HG02759 (cell line): ENCODE measurements at regions not wholly inside any gene's neighbourhood (a gene's known extent, or its start where the extent isn't known, plus 50 kb on each side); places are given as distances from the start of the nearest gene placed in this dataset.
"Not testable (repeated sequence)": the region's sequence is repeated elsewhere in the genome, so short reads cannot be mapped to it uniquely, and the experiment has no call there.

Source experiments
- ATAC-seq: cut with Tn5 transposase; IDR thresholded peaks from one replicate; pipeline ENCODE4 v1.9.1; 2021; ENCODE audit warnings: mild to moderate bottlenecking, moderate library complexity; ENCODE audit not compliant: unreplicated experiment

DNA sequence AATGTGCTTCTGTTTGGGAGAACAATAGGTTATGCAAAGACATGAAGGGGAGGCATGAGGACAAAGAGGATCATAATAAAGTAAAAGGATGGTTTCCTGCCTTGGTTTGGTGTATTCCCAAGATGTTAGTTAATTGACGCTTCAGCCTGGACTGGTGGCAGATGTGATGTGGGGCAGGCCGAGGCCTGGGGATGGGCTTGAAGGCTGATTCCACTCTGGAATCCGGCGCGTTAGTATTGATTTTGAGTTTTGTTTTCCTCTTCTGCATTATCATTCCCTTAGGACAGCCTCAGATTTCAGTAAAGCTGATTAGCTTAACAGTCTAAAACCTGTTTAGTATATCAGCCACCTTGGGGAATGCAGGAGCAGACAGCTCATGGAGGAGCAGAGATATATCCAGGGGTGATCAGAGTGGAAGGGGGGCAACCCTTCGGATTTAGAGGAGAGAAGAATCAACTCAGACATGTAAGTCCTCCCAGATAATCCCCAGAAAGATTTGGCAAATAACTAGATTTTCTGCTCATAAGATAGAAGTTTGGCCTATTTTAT lies 159.8 kb upstream of the MTPN start:
- ATAC-seq = no peak

DNA sequence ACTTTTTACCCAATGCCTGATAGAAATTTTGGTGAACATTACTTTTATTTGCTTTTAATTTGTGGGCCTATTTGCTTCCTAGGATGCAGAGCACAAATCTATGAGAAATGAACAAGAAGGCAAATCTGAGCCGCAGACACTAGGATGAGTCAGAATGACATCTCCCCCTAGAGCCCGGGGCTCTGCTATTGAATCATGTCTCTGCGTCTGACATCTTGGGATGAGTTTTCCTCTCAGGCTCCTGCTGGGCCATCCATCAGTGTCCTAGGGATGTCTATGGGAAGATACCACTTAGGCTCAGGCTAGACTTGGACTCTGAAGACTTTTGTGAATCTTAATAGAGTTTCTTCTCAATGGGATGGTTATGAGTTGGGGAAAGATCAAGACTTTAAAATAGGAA lies 157.3 kb upstream of the MTPN start:
- ATAC-seq = no peak

DNA sequence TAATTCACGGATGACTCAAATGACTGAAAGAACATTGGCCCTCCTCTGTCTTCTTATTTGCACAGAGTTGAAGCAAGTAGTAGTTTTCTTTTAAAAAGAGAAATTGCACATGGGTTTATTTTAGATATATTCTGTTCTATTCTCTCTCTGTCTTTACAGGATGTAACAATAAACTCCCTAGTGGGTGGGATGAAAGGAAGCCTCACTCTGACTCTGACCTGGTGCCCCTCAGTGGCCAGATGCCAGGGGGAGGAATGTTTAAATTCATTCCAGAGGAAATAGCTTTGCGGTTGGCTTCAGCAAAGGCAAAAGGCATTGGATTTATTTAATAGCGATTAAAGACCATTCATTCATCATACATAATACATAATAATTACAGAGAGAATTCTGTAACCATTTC lies 156.4 kb upstream of the MTPN start:
- no peak for ATAC-seq

DNA sequence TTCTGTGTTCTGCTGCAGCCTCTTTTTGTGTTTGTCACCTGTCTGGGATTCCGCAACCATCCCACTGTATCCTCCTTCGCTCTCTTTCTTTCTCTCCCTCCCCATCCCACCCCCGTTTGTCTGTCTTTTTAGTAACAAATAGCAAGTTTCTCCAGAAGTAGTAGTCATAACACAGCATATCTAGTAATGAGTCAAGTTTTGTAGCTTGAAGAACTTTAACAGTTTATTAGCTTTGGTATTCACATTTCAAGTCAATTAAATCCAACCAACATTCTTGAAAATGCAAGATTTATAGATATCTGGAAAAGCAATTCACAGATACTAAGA lies 154.1 kb upstream of the MTPN start:
- ATAC-seq = no peak

DNA sequence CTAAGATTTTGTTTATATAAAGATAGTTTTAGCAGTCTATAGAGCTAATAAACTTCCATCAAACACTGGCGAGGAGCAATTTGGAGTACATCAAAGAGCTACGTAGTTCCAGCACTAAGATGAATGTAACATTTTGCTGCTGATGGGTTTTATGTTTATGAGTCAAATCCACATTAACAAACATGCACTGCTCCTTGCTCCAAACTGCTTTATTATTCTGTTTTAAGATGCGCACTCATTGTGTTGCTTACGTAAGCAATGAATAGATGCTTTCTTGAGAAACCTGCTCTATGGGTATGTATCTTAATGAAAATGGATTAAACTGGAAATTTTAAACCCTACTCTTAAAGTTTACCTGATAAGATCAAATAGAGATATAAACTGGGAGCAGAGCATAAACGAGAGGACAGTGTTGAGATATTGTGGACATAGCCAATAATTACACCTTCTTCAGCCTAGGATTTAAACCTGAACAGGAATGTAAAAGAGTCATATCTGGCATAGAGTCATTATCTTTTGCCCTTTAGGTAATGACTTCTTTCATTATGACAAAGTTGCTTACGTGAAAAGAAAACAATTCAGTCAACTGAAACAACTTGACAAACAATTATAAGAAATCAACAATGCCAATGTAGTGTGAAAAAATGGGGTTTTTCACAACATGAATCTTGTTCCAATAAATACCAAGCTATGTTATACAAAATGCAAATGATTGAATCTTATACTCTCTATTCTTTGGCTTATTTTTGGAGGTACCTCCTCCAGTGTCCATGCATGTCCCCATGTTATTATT lies 153.5 kb upstream of the MTPN start:
- ATAC-seq = no peak

DNA sequence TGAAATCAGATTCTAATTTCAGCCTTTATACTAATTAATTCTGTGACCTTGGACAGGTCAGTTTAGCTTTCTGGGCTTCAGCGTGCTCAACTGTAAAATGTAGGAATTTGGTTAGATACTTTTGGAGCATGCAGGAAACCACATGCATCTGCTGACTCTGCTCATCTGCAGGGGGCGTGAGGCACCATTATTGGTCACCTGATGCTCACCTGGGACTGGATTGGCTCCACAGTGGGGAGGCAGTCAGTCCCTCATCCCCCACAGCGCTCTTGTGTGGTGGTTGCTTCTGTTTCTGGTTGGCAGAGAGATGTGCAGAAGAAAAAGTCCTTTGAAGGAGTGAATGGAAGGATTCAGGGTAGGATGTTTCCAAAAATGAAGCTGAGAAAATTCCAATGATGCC lies 150.9 kb upstream of the MTPN start:
- no peak for ATAC-seq

DNA sequence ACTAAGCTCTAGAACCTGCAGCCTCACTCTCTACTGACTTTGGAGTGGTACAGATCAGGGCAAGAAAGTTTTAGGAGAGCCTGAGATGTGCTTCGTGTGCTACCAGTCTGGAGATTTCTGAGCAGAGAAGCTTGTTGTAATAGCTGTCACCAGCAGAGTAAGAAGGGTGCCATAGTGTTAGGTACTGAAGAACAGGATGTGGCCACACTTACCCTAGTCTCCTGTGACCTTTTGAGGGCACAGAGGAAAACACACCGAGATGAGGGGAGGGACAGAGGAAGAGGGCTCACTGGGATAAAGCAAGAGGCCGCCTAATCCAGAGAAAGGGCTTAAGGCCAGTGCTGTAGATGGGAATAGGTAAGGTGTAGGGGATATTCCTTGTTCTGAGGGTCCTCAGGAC lies 146.2 kb upstream of the MTPN start:
- ATAC-seq = no peak

DNA sequence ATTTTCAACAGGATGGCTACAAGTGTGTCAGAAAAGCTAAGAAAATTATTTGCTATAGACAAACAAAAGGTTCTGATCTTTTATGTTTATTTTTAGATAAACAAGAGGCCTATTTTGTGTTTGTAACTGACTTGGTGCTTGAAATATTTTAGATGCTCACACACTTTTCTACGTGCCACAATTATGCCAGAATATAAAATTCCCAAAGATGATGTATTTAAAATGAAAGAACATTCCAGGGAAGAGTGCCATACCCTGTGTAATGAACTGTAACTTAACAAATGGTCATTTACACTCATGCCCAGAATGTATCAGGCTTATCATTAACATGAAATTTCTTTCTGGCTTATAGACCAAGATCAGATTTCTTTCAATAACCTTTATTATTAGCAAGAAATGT lies 144.9 kb upstream of the MTPN start:
- ATAC-seq = no peak

DNA sequence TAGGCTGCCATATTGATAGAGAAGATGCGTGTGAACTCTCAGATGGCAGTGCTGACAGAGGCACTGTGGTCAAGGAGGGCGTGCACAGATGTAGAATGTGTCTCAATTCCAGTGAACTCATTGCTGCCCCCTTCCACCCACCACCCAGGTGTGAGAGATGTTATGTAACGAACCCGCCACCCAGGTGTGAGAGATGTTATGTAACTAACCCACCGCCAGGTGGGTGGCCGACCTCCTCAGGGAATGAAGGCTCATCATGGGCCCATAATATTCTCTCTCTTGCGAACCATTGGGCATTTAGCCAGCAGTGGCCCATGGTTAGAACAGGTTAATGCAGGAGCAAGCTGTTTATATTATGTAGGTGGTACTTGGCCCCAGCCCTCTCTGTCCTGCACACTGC lies 140.4 kb upstream of the MTPN start:
- ATAC-seq = no peak

DNA sequence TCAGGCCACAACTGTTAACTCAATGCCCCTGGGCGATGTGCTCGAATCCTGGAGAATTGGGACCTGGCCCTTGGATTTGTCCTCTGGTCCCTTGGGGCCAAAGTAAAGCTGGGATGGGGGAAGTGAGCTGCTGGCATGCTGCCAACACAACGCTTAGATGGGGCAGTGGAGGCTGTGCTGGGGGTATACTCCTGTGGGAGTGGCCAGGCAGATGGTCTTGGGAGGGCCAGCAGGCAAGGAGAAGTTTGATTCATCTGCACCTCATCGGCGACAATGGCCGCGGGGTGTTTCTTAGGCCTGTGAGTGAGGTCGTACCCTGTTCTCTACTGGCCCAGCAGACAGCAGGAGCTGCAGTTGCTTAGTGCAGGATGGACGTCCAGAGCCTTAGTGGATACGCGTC lies 139.0 kb upstream of the MTPN start:
- ATAC-seq = no peak

GRCh38 chr7:136114966-136115762 lies 138.0 kb upstream of the MTPN start:
- peak; percentile 99 for ATAC-seq

DNA sequence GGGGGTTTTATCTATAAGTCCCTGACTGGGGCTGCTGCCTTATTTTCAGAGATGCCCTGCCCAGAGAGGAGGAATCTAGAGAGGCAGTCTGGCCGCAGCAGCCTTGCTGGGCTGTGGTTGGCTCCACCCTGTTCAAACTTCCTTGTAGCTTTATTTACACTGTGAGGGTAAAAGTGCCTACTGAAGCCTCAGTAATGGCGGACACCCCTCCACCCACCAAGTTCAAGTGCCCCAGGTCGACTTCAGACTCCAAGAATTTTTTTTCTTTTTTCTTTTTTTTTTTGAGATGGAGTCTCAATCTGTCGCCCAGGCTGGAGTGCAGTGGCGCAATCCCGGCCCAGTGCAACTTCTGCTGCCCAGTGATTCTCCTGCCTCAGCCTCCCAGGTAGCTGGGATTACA lies 137.3 kb upstream of the MTPN start:
- not testable (repeated sequence) for ATAC-seq

DNA sequence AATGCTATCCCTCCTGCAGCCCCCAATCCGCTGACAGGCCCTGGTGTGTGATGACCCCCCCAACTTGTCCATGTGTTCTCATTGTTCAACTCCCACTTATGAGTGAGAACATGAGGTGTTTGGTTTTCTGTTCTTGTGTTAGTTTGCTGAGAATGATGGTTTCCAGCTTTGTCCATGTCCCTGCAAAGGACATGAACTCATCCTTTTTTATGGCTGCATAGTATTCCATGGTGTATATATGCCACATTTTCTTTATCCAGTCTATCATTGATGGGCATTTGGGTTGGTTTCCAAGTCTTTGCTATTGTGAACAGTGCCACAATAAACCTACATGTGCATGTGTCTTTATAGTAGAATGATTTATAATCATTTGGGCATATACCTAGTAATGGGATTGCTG lies 131.9 kb upstream of the MTPN start:
- not testable (repeated sequence) for ATAC-seq

GRCh38 chr7:136105191-136105590 lies 128.0 kb upstream of the MTPN start:
- no peak for ATAC-seq

- ATAC-seq = no peak
Observed at GRCh38 chr7:136104269-136104603, 127.1 kb upstream of the MTPN start.

GRCh38 chr7:136103545-136104268 lies 126.5 kb upstream of the MTPN start:
- no peak for ATAC-seq

GRCh38 chr7:136102881-136103280 lies 125.7 kb upstream of the MTPN start:
- no peak for ATAC-seq

- ATAC-seq = not testable (repeated sequence)
Observed at GRCh38 chr7:136092714-136093113, 115.6 kb upstream of the MTPN start.

DNA sequence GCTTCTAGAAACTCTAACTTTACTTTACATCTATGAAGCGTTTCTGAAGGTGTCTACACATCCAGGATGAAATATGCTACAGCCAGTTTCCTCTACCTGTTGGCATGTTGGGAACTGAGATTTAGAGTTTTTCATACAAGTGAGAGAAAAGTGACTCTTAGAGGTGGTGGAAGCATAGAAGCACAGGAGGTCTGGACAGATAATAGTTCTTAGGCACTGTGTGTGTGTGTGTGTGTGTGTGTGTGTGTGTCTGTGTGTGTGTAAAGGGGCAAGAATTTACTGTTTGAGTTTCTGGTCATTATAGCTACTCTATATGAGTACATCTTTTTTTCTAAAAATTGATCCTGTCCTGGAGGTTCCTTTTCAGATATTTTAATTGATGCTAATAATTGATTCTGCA lies 110.7 kb upstream of the MTPN start:
- no peak for ATAC-seq

GRCh38 chr7:136086712-136087111 lies 109.6 kb upstream of the MTPN start:
- ATAC-seq = peak; percentile 93

DNA sequence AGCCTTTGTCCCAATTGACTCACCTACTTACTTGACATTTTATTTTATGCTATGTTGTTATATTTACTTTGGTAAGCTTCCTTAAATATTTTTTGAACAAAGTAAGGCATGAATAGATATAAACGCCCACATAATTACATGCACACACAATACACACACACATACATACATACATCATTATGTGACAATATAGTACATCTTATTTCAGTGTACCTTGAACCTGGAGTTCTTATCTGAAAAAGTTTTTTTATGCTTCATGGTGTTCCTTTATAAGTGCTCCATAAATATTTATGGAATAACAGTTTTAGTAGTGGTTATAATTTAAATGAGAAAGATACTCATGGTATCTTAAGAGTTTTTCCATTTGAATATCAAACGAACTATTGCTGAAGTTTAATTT lies 102.8 kb upstream of the MTPN start:
- no peak for ATAC-seq

DNA sequence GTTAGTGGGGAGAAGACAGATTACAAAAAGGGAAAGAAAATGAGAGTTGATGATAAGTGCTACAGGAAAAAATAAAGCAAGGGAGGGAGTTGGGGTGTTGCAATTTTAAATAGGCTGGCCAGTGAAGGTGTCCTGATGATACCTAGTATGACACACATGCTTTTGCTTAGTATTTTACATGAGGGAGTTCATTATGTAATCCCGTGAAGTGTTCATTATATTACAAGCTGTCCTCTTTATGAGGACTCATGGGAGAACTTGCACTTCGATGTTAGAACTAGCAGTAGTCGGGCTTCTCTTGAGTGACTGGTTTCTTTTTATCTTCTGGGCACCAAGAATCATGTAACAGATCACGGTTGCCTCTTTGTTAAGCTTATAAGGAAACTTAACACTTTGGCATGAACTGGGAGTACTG lies 102.3 kb upstream of the MTPN start:
- no peak for ATAC-seq
